ENCODE measurements at regions not wholly inside any gene's neighbourhood (a gene's known extent, or its start where the extent isn't known, plus 50 kb on each side); places are given as distances from the start of the nearest gene placed in this dataset.

GRCh38 chrX:104513162-104513561 is 52.8 kb upstream of the IL1RAPL2 start:
- intact Hi-C loops (cut with micrococcal nuclease) = no loop called here
- no peaks in the 10 kb centered on the region for H3K9me3 ChIP-seq (ENCODE audit: control insufficient read depth in 1 of 2, low read length in 2 of 2)
- H3K27me3 Mint-ChIP-seq = no peaks in the 10 kb centered on the region
- no peak for DNase-seq
- H3K27me3 ChIP-seq (ENCODE audit: insufficient read depth, low read length) = no peaks in the 10 kb centered on the region
- H3K36me3 ChIP-seq (ENCODE audit: insufficient read depth, low read length) = no peaks in the 10 kb centered on the region
- CTCF ChIA-PET (ENCODE audit: partially characterized antibody) = no interaction called here
- H3K4me3 Mint-ChIP-seq = no peak overlapping the region
- H3K4me3 ChIP-seq (ENCODE audit: low read length in 2 of 2) = no peak overlapping the region
- POLR2A ChIA-PET (ENCODE audit: partially characterized antibody) = no interaction called here
- no peaks in the 10 kb centered on the region for H3K9me3 Mint-ChIP-seq
- no peaks in the 10 kb centered on the region for H3K4me1 ChIP-seq (ENCODE audit: insufficient read depth, low read length)
- no peaks in the 10 kb centered on the region for H3K36me3 Mint-ChIP-seq
- no peaks in the 10 kb centered on the region for H3K4me1 Mint-ChIP-seq
- H3K27ac ChIP-seq (ENCODE audit: low read depth, low read length) = no peak overlapping the region
- no peak overlapping the region for H3K27ac Mint-ChIP-seq

- intact Hi-C loops (cut with micrococcal nuclease) = no loop called here
- Mint-ChIP-seq H3K9me3 (no peaks in the 10 kb centered on the region), H3K4me3 (no peak overlapping the region), H3K4me1 (no peaks in the 10 kb centered on the region), H3K27me3 (no peaks in the 10 kb centered on the region), H3K27ac (no peak overlapping the region), H3K36me3 (no peaks in the 10 kb centered on the region)
- H3K36me3 ChIP-seq (ENCODE audit: insufficient read depth, low read length) = no peaks in the 10 kb centered on the region
- no peaks in the 10 kb centered on the region for H3K9me3 ChIP-seq (ENCODE audit: control insufficient read depth in 1 of 2, low read length in 2 of 2)
- H3K4me1 ChIP-seq (ENCODE audit: insufficient read depth, low read length) = no peaks in the 10 kb centered on the region
- no peaks in the 10 kb centered on the region for H3K27me3 ChIP-seq (ENCODE audit: insufficient read depth, low read length)
- DNase-seq = no peak
- ChIA-PET CTCF (ENCODE audit: partially characterized antibody) (no interaction called here), POLR2A (ENCODE audit: partially characterized antibody) (no interaction called here)
- H3K27ac ChIP-seq (ENCODE audit: low read depth, low read length) = no peak overlapping the region
- no peak overlapping the region for H3K4me3 ChIP-seq (ENCODE audit: low read length in 2 of 2)
These were observed 55.2 kb upstream of the IL1RAPL2 start for GRCh38 chrX:104510801-104511200.

GRCh38 chrX:104502460-104502859 is 63.5 kb upstream of the IL1RAPL2 start:
- CTCF ChIA-PET (ENCODE audit: partially characterized antibody) = no interaction called here
- Mint-ChIP-seq H3K27me3 (no peaks in the 10 kb centered on the region), H3K9me3 (no peaks in the 10 kb centered on the region), H3K4me3 (no peak overlapping the region), H3K27ac (no peak overlapping the region), H3K4me1 (no peaks in the 10 kb centered on the region), H3K36me3 (no peaks in the 10 kb centered on the region)
- intact Hi-C loops (cut with micrococcal nuclease) = no loop called here
- Histone ChIP-seq H3K27me3 (ENCODE audit: insufficient read depth, low read length) (no peaks in the 10 kb centered on the region), H3K27ac (ENCODE audit: low read depth, low read length) (no peak overlapping the region), H3K4me3 (ENCODE audit: low read length in 2 of 2) (no peak overlapping the region), H3K9me3 (ENCODE audit: control insufficient read depth in 1 of 2, low read length in 2 of 2) (no peaks in the 10 kb centered on the region), H3K36me3 (ENCODE audit: insufficient read depth, low read length) (no peaks in the 10 kb centered on the region), H3K4me1 (ENCODE audit: insufficient read depth, low read length) (no peaks in the 10 kb centered on the region)
- POLR2A ChIA-PET (ENCODE audit: partially characterized antibody) = no interaction called here
- DNase-seq = no peak

GRCh38 chrX:104488811-104489210 is 77.2 kb upstream of the IL1RAPL2 start:
- Histone ChIP-seq H3K4me1 (ENCODE audit: insufficient read depth, low read length) (no peaks in the 10 kb centered on the region), H3K4me3 (ENCODE audit: low read length in 2 of 2) (no peak overlapping the region), H3K27me3 (ENCODE audit: insufficient read depth, low read length) (no peaks in the 10 kb centered on the region), H3K27ac (ENCODE audit: low read depth, low read length) (no peak overlapping the region), H3K9me3 (ENCODE audit: control insufficient read depth in 1 of 2, low read length in 2 of 2) (no peaks in the 10 kb centered on the region), H3K36me3 (ENCODE audit: insufficient read depth, low read length) (no peaks in the 10 kb centered on the region)
- CTCF ChIA-PET (ENCODE audit: partially characterized antibody) = no interaction called here
- POLR2A ChIA-PET (ENCODE audit: partially characterized antibody) = no interaction called here
- Mint-ChIP-seq H3K36me3 (no peaks in the 10 kb centered on the region), H3K27ac (no peak overlapping the region), H3K9me3 (peaks cover 0 to 1% (median 0%) of the 10 kb centered on the region in 8 donors), H3K4me1 (no peaks in the 10 kb centered on the region), H3K4me3 (no peak overlapping the region), H3K27me3 (peaks cover 0 to 2% of the 10 kb centered on the region in 2 donors)
- DNase-seq = no peak
- intact Hi-C loops (cut with micrococcal nuclease) = no loop called here

GRCh38 chrX:104486691-104487090 is 79.3 kb upstream of the IL1RAPL2 start:
- Histone ChIP-seq H3K27me3 (ENCODE audit: insufficient read depth, low read length) (no peaks in the 10 kb centered on the region), H3K27ac (ENCODE audit: low read depth, low read length) (no peak overlapping the region), H3K9me3 (ENCODE audit: control insufficient read depth in 1 of 2, low read length in 2 of 2) (no peaks in the 10 kb centered on the region), H3K36me3 (ENCODE audit: insufficient read depth, low read length) (no peaks in the 10 kb centered on the region), H3K4me1 (ENCODE audit: insufficient read depth, low read length) (no peaks in the 10 kb centered on the region), H3K4me3 (ENCODE audit: low read length in 2 of 2) (no peak overlapping the region)
- H3K4me1 Mint-ChIP-seq = no peaks in the 10 kb centered on the region
- H3K9me3 Mint-ChIP-seq = peaks cover 0 to 2% (median 0%) of the 10 kb centered on the region in 8 donors
- intact Hi-C loops (cut with micrococcal nuclease) = no loop called here
- H3K27ac Mint-ChIP-seq = no peak overlapping the region
- H3K36me3 Mint-ChIP-seq = no peaks in the 10 kb centered on the region
- H3K4me3 Mint-ChIP-seq = no peak overlapping the region
- ChIA-PET CTCF (ENCODE audit: partially characterized antibody) (no interaction called here), POLR2A (ENCODE audit: partially characterized antibody) (no interaction called here)
- H3K27me3 Mint-ChIP-seq = peaks cover 0 to 2% of the 10 kb centered on the region in 2 donors
- DNase-seq = no peak

DNA sequence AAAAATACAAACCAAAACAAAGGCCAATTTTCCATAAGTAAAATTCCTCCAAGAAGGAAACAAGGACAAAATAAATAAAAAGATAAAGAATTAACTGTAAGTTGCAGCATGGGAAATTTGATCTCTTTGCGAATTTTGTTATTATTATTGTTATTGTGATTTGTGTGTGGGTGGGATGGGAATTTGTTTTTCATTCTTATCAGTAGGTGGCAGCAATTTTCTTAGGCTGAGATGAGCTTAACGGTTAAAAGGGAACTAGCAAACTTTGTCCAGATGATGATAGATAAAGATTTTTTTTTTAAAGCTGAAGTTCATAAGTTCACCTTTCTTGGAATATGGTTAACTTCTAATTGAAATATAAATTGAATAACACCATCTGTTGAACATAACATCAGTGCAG is 83.2 kb upstream of the IL1RAPL2 start:
- POLR2A ChIA-PET (ENCODE audit: partially characterized antibody) = no interaction called here
- no peaks in the 10 kb centered on the region for H3K4me1 Mint-ChIP-seq
- no peak overlapping the region for H3K4me3 Mint-ChIP-seq
- Histone ChIP-seq H3K36me3 (ENCODE audit: insufficient read depth, low read length) (no peaks in the 10 kb centered on the region), H3K27ac (ENCODE audit: low read depth, low read length) (no peak overlapping the region), H3K4me1 (ENCODE audit: insufficient read depth, low read length) (no peaks in the 10 kb centered on the region), H3K9me3 (ENCODE audit: control insufficient read depth in 1 of 2, low read length in 2 of 2) (no peaks in the 10 kb centered on the region), H3K27me3 (ENCODE audit: insufficient read depth, low read length) (no peaks in the 10 kb centered on the region), H3K4me3 (ENCODE audit: low read length in 2 of 2) (no peak overlapping the region)
- H3K27me3 Mint-ChIP-seq = no peaks in the 10 kb centered on the region
- CTCF ChIA-PET (ENCODE audit: partially characterized antibody) = no interaction called here
- DNase-seq = no peak
- no peaks in the 10 kb centered on the region for H3K36me3 Mint-ChIP-seq
- H3K27ac Mint-ChIP-seq = no peak overlapping the region
- peaks cover 0 to 2% (median 0%) of the 10 kb centered on the region in 8 donors for H3K9me3 Mint-ChIP-seq
- intact Hi-C loops (cut with micrococcal nuclease) = no loop called here

GRCh38 chrX:104469771-104470170 is 96.2 kb upstream of the IL1RAPL2 start:
- Mint-ChIP-seq H3K27me3 (no peaks in the 10 kb centered on the region), H3K9me3 (peaks cover 0 to 4% (median 0%) of the 10 kb centered on the region in 8 donors), H3K4me3 (no peak overlapping the region), H3K4me1 (no peaks in the 10 kb centered on the region), H3K36me3 (no peaks in the 10 kb centered on the region), H3K27ac (peak overlapping the region in 1 of 7 donors; percentile 43)
- intact Hi-C loops (cut with micrococcal nuclease) = no loop called here
- Histone ChIP-seq H3K27me3 (ENCODE audit: insufficient read depth, low read length) (no peaks in the 10 kb centered on the region), H3K27ac (ENCODE audit: low read depth, low read length) (no peak overlapping the region), H3K36me3 (ENCODE audit: insufficient read depth, low read length) (no peaks in the 10 kb centered on the region), H3K9me3 (ENCODE audit: control insufficient read depth in 1 of 2, low read length in 2 of 2) (no peaks in the 10 kb centered on the region), H3K4me1 (ENCODE audit: insufficient read depth, low read length) (no peaks in the 10 kb centered on the region), H3K4me3 (ENCODE audit: low read length in 2 of 2) (no peak overlapping the region)
- CTCF ChIA-PET (ENCODE audit: partially characterized antibody) = no interaction called here
- no peak for DNase-seq
- POLR2A ChIA-PET (ENCODE audit: partially characterized antibody) = no interaction called here

GRCh38 chrX:104459796-104460195 is 106.2 kb upstream of the IL1RAPL2 start:
- no peak for DNase-seq
- Histone ChIP-seq H3K36me3 (ENCODE audit: insufficient read depth, low read length) (no peaks in the 10 kb centered on the region), H3K27ac (ENCODE audit: low read depth, low read length) (no peak overlapping the region), H3K4me1 (ENCODE audit: insufficient read depth, low read length) (no peaks in the 10 kb centered on the region), H3K9me3 (ENCODE audit: control insufficient read depth in 1 of 2, low read length in 2 of 2) (no peaks in the 10 kb centered on the region), H3K27me3 (ENCODE audit: insufficient read depth, low read length) (no peaks in the 10 kb centered on the region), H3K4me3 (ENCODE audit: low read length in 2 of 2) (no peak overlapping the region)
- ChIA-PET POLR2A (ENCODE audit: partially characterized antibody) (no interaction called here), CTCF (ENCODE audit: partially characterized antibody) (no interaction called here)
- H3K4me1 Mint-ChIP-seq = no peaks in the 10 kb centered on the region
- intact Hi-C loops (cut with micrococcal nuclease) = no loop called here
- H3K4me3 Mint-ChIP-seq = no peak overlapping the region
- peaks cover 0 to 4% (median 0%) of the 10 kb centered on the region in 8 donors for H3K9me3 Mint-ChIP-seq
- no peaks in the 10 kb centered on the region for H3K27me3 Mint-ChIP-seq
- H3K36me3 Mint-ChIP-seq = no peaks in the 10 kb centered on the region
- no peak overlapping the region for H3K27ac Mint-ChIP-seq
